A673 (cell line): ENCODE measurements at regions not wholly inside any gene's neighbourhood (a gene's known extent, or its start where the extent isn't known, plus 50 kb on each side); places are given as distances from the start of the nearest gene placed in this dataset.
"Not testable (repeated sequence)": the region's sequence is repeated elsewhere in the genome, so short reads cannot be mapped to it uniquely, and the experiment has no call there.

Source experiments
- BruUV-seq: library from RNA; stranded (reverse); fragments of 400-500 nt; replicated peaks from 2 replicates; lab custom pipeline; 2021; lab: Mats Ljungman, UMichigan
- CTCF ChIA-PET: fragments of 300-600 bp; sonication (Branson Sonifier 250); formaldehyde crosslinking; loops from one replicate; lab custom pipeline; 2022; ENCODE audit warnings: antibody characterized with exemption; lab: Charles Lee
- POLR2A ChIA-PET: fragments of 300-600 bp; sonication (Branson Sonifier 250); formaldehyde crosslinking; loops from one replicate; lab custom pipeline; 2022; ENCODE audit warnings: antibody characterized with exemption; ENCODE audit not compliant: low non-redundant PET; lab: Charles Lee
- DNase-seq: peaks from one replicate; pipeline ENCODE4 v3.0.0-alpha.2; 2015; ENCODE audit warnings: low spot score
- H3K27ac ChIP-seq: fragments of 200-600 bp; sonication (generic); 2 replicates; pipeline ENCODE4 v1.5.1; 2016; ENCODE audit warnings: mixed run types, low read depth, mild to moderate bottlenecking, mixed read lengths, antibody characterized with exemption, low read length; ENCODE audit not compliant: poor library complexity, severe bottlenecking
- H3K27me3 ChIP-seq: fragments of 200-600 bp; sonication (generic); replicated peaks from 2 replicates; pipeline ENCODE4 v1.6.1; 2017; ENCODE audit warnings: mixed run types, low read depth, mild to moderate bottlenecking, mixed read lengths, antibody characterized with exemption, low read length; ENCODE audit not compliant: insufficient read depth, poor library complexity
- H3K36me3 ChIP-seq: fragments of 200-600 bp; sonication (generic); 2 replicates; pipeline ENCODE4 v1.6.1; 2016; ENCODE audit warnings: mixed run types, mild to moderate bottlenecking, mixed read lengths, antibody characterized with exemption, low read length; ENCODE audit not compliant: insufficient read depth, poor library complexity, severe bottlenecking
- H3K4me1 ChIP-seq: fragments of 200-600 bp; sonication (generic); 2 replicates; pipeline ENCODE4 v1.6.1; 2017; ENCODE audit warnings: mixed run types, mild to moderate bottlenecking, mixed read lengths, antibody characterized with exemption, low read length; ENCODE audit not compliant: insufficient read depth, poor library complexity, severe bottlenecking
- H3K4me3 ChIP-seq: fragments of 200-600 bp; sonication (generic); 2 replicates; pipeline ENCODE4 v1.5.1; 2016; ENCODE audit warnings: low read depth, mixed run types, mild to moderate bottlenecking, mixed read lengths, low read length; ENCODE audit not compliant: poor library complexity, severe bottlenecking
- H3K9me3 ChIP-seq: fragments of 200-600 bp; sonication (generic); 2 replicates; pipeline ENCODE4 v1.6.1; 2016; ENCODE audit warnings: mixed run types, low read depth, mild to moderate bottlenecking, mixed read lengths, antibody characterized with exemption, low read length; ENCODE audit not compliant: poor library complexity, severe bottlenecking
- EZH2 ChIP-seq: fragments of 200-600 bp; sonication (generic); IDR thresholded peaks from 2 replicates; pipeline ENCODE4 v1.6.1; 2017; ENCODE audit warnings: borderline replicate concordance, low read depth, mild to moderate bottlenecking, mixed read lengths, antibody characterized with exemption, low read length; ENCODE audit not compliant: poor library complexity, severe bottlenecking
- intact Hi-C: fragments of 100-400 bp; cut with micrococcal nuclease; formaldehyde crosslinking; loops from one replicate; pipeline ENCODE4 v1.10.0; 2022; ENCODE audit not compliant: unreplicated experiment
- TF ChIP-seq, protein P1 (sequence below): fragments of 300-800, 200-600 bp; sonication (generic); conservative IDR thresholded peaks from 2 replicates; pipeline ENCODE4 v1.5.1; 2017; ENCODE audit warnings: low read depth, mild to moderate bottlenecking, antibody characterized with exemption, low read length, moderate library complexity, mixed read lengths

DNA sequence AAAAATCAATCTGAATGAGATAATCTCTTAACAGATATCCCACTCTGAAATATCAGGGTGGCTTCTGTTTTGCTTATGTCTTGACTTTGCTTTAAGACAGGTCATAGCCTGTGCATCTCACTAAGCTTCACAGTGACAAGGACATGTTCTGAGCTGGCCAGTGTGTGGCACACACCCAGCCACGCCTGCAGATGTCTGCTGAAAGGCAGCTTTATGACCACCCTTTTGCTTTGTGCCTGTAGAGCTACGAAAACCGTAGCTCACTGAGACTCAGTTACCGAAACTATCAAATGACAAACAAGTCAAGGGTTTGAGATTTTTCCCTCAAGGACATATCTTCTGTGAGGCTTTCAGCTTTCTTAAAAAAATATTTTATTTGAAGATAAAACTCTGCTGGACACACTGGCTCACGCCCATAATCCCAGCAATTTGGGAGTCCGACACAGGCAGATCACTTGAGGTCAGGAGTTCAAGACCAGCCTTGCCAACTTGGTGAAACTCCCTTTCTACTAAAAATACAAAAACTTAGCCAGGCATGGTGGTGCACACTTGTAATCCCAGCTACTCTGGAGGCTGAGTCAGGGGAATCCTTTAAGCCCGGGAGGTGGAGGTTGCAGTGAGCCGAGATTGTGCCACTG lies 233.2 kb downstream of the SPATA31A1 start:
- Histone ChIP-seq H3K9me3 (no peaks in the 10 kb centered on the region), H3K36me3 (no peaks in the 10 kb centered on the region), H3K4me3 (no peak overlapping the region), H3K27ac (no peak overlapping the region), H3K27me3 (no peaks in the 10 kb centered on the region), H3K4me1 (no peaks in the 10 kb centered on the region)
- intact Hi-C loops = no loop called here
- DNase-seq = no peak
- TF ChIP-seq, protein P1, sequence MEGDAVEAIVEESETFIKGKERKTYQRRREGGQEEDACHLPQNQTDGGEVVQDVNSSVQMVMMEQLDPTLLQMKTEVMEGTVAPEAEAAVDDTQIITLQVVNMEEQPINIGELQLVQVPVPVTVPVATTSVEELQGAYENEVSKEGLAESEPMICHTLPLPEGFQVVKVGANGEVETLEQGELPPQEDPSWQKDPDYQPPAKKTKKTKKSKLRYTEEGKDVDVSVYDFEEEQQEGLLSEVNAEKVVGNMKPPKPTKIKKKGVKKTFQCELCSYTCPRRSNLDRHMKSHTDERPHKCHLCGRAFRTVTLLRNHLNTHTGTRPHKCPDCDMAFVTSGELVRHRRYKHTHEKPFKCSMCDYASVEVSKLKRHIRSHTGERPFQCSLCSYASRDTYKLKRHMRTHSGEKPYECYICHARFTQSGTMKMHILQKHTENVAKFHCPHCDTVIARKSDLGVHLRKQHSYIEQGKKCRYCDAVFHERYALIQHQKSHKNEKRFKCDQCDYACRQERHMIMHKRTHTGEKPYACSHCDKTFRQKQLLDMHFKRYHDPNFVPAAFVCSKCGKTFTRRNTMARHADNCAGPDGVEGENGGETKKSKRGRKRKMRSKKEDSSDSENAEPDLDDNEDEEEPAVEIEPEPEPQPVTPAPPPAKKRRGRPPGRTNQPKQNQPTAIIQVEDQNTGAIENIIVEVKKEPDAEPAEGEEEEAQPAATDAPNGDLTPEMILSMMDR = no peak
- TF ChIP-seq EZH2 = no peak
- BruUV-seq = no TSS peak
- POLR2A ChIA-PET = no interaction called here
- CTCF ChIA-PET = no interaction called here

DNA sequence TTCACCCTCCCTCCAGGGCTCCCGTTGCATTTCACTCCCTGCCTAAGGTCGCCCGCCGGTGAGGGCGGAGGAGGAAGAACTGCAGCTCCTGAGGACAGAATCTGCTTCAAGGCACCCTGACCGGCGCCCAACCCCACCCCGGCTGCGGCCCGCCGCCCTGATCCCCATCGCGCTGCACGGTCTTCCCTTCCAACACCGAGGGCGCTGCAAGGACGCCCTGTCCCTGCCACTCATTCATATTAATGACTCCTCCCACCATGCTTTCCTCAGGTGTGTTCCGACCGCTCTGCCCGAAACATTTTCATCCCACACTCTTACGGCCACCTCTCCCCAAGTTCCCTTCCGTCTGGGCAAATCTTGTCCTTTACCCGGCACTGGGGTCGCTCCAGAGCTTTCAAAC lies 248.6 kb downstream of the SPATA31A1 start:
- CTCF ChIA-PET, H3K4me1 ChIP-seq, BruUV-seq, H3K4me3 ChIP-seq, H3K27ac ChIP-seq, intact Hi-C loops, H3K9me3 ChIP-seq, POLR2A ChIA-PET, H3K36me3 ChIP-seq, H3K27me3 ChIP-seq, DNase-seq: not testable (repeated sequence)

DNA sequence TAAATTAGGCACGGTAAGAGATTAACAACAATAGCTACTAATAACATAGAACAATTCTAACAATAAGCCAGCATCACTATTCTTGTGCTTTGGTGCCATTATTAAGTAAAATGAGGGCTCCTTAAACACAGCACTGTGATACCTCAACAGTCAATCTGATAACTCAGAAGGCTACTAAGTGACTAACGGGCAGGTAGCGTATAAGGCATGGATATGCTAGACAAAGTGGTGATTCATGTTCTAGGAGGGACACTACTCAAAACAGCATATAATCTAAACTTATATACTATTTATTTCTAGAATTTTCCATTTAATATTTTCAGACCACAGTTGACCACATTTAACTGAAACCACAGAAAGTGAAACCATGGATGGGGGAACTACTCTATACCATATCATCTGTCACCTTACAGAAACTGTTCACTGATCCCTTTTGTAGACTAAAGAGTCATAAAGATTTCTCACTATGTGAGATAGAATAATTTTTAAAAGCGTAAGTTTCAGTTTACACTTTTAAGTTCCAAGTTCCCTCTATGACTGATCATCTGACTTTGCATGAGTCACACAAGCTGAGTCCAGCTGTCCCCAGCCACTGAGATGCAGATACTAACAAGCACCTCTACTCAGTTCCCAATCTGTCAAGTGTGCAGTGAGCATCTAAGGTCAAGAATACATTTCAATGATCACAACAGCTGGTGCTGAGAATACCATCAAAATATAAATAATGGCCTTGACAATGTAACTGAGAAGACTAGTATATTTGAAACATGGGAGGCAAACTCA lies 256.2 kb downstream of the SPATA31A1 start:
- H3K4me1 ChIP-seq, BruUV-seq, H3K27me3 ChIP-seq, H3K36me3 ChIP-seq, H3K4me3 ChIP-seq, intact Hi-C loops, DNase-seq, CTCF ChIA-PET, H3K27ac ChIP-seq, H3K9me3 ChIP-seq, POLR2A ChIA-PET: not testable (repeated sequence)

DNA sequence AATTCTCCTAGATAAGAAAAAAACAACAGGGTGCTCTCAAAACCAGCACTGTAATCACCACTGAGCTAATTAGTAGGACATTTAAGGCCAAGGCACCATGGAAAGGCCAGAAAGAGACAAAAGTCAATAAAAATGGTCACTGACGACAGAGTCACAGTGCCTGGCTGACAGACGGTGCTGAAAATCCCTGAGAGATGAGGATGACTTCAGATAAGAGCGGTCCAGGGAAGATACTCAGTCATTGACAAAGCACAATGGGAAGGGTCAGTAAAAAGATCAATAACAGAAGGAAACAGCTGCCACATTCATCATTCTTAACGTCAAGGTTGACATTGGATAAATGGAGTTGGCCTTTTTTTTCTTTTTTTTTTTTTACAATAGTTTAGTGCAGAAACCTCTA lies 261.0 kb downstream of the SPATA31A1 start:
- DNase-seq, POLR2A ChIA-PET, CTCF ChIA-PET: not testable (repeated sequence)

DNA sequence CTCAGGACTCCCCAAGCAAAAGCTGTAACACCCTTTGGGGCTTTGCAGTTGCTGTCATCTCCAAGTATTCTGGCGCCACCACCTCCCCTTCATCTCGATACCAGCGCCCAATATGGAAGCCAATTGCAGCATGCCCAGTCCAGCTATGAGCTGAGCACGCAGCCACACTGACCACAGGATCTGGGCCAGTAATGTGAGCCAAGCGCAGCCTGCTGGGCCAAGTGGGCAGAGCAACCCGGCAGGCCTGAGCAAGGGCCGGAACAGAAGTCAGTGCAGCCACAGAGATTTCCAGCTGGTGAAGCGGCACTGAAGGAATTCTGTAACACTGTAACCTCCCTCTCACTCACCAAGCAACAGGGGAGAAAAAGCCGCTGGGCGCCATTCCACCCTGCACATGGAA lies 268.6 kb downstream of the SPATA31A1 start:
- intact Hi-C loops, DNase-seq, H3K36me3 ChIP-seq, POLR2A ChIA-PET, BruUV-seq, H3K27me3 ChIP-seq, H3K4me1 ChIP-seq, H3K9me3 ChIP-seq, CTCF ChIA-PET, H3K27ac ChIP-seq, H3K4me3 ChIP-seq: not testable (repeated sequence)

More for the DNA sequence above, 261.0 kb downstream of the SPATA31A1 start:
- intact Hi-C loops, BruUV-seq, H3K4me1 ChIP-seq, H3K4me3 ChIP-seq, H3K27me3 ChIP-seq, H3K36me3 ChIP-seq, H3K9me3 ChIP-seq, H3K27ac ChIP-seq: not testable (repeated sequence)

DNA sequence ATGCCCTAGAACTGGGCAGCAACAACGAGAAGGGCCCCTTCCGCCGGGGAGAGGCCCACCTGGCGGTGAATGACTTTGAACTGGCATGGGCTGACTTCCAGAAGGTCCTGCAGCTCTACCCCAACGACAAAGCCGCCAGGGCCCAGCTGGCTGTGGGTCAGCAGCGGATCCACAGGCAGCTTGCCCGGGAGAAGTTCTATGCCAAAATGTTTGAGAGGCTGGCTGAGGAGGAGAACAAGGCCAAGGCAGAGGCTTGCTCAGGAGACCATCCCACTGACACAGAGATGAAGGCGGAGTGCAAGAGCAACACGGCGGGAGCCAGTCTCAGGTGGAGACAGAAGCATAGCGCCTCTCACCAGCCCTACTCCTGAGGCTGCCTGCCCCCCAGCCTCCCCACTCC lies 276.6 kb downstream of the SPATA31A1 start:
- H3K27me3 ChIP-seq, H3K4me1 ChIP-seq, DNase-seq, H3K9me3 ChIP-seq, H3K4me3 ChIP-seq, H3K27ac ChIP-seq, intact Hi-C loops, H3K36me3 ChIP-seq, CTCF ChIA-PET, POLR2A ChIA-PET, BruUV-seq: not testable (repeated sequence)
